ENCODE measurements at regions not wholly inside any gene's neighbourhood (a gene's known extent, or its start where the extent isn't known, plus 50 kb on each side); places are given as distances from the start of the nearest gene placed in this dataset.

GRCh38 chr14:51360592-51360991, 120.5 kb downstream of the TMX1 start (continued):
- TF ChIP-seq, protein P1, sequence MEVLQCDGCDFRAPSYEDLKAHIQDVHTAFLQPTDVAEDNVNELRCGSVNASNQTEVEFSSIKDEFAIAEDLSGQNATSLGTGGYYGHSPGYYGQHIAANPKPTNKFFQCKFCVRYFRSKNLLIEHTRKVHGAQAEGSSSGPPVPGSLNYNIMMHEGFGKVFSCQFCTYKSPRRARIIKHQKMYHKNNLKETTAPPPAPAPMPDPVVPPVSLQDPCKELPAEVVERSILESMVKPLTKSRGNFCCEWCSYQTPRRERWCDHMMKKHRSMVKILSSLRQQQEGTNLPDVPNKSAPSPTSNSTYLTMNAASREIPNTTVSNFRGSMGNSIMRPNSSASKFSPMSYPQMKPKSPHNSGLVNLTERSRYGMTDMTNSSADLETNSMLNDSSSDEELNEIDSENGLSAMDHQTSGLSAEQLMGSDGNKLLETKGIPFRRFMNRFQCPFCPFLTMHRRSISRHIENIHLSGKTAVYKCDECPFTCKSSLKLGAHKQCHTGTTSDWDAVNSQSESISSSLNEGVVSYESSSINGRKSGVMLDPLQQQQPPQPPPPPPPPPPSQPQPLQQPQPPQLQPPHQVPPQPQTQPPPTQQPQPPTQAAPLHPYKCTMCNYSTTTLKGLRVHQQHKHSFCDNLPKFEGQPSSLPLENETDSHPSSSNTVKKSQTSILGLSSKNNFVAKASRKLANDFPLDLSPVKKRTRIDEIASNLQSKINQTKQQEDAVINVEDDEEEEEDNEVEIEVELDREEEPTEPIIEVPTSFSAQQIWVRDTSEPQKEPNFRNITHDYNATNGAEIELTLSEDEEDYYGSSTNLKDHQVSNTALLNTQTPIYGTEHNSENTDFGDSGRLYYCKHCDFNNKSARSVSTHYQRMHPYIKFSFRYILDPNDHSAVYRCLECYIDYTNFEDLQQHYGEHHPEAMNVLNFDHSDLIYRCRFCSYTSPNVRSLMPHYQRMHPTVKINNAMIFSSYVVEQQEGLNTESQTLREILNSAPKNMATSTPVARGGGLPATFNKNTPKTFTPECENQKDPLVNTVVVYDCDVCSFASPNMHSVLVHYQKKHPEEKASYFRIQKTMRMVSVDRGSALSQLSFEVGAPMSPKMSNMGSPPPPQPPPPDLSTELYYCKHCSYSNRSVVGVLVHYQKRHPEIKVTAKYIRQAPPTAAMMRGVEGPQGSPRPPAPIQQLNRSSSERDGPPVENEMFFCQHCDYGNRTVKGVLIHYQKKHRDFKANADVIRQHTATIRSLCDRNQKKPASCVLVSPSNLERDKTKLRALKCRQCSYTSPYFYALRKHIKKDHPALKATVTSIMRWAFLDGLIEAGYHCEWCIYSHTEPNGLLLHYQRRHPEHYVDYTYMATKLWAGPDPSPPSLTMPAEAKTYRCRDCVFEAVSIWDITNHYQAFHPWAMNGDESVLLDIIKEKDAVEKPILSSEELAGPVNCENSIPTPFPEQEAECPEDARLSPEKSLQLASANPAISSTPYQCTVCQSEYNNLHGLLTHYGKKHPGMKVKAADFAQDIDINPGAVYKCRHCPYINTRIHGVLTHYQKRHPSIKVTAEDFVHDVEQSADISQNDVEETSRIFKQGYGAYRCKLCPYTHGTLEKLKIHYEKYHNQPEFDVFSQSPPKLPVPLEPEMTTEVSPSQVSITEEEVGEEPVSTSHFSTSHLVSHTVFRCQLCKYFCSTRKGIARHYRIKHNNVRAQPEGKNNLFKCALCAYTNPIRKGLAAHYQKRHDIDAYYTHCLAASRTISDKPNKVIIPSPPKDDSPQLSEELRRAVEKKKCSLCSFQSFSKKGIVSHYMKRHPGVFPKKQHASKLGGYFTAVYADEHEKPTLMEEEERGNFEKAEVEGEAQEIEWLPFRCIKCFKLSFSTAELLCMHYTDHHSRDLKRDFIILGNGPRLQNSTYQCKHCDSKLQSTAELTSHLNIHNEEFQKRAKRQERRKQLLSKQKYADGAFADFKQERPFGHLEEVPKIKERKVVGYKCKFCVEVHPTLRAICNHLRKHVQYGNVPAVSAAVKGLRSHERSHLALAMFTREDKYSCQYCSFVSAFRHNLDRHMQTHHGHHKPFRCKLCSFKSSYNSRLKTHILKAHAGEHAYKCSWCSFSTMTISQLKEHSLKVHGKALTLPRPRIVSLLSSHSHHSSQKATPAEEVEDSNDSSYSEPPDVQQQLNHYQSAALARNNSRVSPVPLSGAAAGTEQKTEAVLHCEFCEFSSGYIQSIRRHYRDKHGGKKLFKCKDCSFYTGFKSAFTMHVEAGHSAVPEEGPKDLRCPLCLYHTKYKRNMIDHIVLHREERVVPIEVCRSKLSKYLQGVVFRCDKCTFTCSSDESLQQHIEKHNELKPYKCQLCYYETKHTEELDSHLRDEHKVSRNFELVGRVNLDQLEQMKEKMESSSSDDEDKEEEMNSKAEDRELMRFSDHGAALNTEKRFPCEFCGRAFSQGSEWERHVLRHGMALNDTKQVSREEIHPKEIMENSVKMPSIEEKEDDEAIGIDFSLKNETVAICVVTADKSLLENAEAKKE (CRISPR knock-in tag; IDR thresholded peaks at IDR 0.05): no peak
- TF ChIP-seq, protein P2, sequence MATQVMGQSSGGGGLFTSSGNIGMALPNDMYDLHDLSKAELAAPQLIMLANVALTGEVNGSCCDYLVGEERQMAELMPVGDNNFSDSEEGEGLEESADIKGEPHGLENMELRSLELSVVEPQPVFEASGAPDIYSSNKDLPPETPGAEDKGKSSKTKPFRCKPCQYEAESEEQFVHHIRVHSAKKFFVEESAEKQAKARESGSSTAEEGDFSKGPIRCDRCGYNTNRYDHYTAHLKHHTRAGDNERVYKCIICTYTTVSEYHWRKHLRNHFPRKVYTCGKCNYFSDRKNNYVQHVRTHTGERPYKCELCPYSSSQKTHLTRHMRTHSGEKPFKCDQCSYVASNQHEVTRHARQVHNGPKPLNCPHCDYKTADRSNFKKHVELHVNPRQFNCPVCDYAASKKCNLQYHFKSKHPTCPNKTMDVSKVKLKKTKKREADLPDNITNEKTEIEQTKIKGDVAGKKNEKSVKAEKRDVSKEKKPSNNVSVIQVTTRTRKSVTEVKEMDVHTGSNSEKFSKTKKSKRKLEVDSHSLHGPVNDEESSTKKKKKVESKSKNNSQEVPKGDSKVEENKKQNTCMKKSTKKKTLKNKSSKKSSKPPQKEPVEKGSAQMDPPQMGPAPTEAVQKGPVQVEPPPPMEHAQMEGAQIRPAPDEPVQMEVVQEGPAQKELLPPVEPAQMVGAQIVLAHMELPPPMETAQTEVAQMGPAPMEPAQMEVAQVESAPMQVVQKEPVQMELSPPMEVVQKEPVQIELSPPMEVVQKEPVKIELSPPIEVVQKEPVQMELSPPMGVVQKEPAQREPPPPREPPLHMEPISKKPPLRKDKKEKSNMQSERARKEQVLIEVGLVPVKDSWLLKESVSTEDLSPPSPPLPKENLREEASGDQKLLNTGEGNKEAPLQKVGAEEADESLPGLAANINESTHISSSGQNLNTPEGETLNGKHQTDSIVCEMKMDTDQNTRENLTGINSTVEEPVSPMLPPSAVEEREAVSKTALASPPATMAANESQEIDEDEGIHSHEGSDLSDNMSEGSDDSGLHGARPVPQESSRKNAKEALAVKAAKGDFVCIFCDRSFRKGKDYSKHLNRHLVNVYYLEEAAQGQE (IDR thresholded peaks at IDR 0.05; ENCODE audit: unreplicated experiment): no peak
- TF ChIP-seq ZNF331 (CRISPR knock-in tag; IDR thresholded peaks at IDR 0.05; ENCODE audit: low read depth) (no peak), NANOG (IDR thresholded peaks at IDR 0.05; ENCODE audit: borderline replicate concordance) (no peak)

- Mint-ChIP-seq H3K9me3 (no peaks in the 10 kb centered on the region), H3K4me3 (no peak overlapping the region), H3K4me1 (no peaks in the 10 kb centered on the region), H3K27ac (no peak overlapping the region), H3K36me3 (ENCODE audit: low read depth) (no peaks in the 10 kb centered on the region), H3K27me3 (ENCODE audit: insufficient read depth, low read depth, poor library complexity) (no peaks in the 10 kb centered on the region)
- H2AFZ ChIP-seq: no peak overlapping the region
- H3K27ac ChIP-seq (ENCODE audit: low read depth): no peak overlapping the region
- no peak overlapping the region for H3K4me3 ChIP-seq
- peaks cover 10% of the 10 kb centered on the region for H3K4me1 ChIP-seq (ENCODE audit: insufficient read depth)
- no peaks in the 10 kb centered on the region for H4K20me1 ChIP-seq (replicated peaks; ENCODE audit: insufficient read depth)
- DNase-seq (ENCODE audit: low spot score): no peak
- H3K27me3 ChIP-seq (ENCODE audit: insufficient read depth): no peaks in the 10 kb centered on the region
- no peaks in the 10 kb centered on the region for H3K9me2 ChIP-seq (ENCODE audit: insufficient read depth)
- ATAC-seq: no peak
- no peaks in the 10 kb centered on the region for H3F3A ChIP-seq (replicated peaks; ENCODE audit: low read depth)
- H3K4me2 ChIP-seq: no peak overlapping the region
- no peaks in the 10 kb centered on the region for H3K79me2 ChIP-seq (replicated peaks; ENCODE audit: insufficient read depth)
- H3K36me3 ChIP-seq (ENCODE audit: insufficient read depth): no peaks in the 10 kb centered on the region
- TF ChIP-seq, protein P3, sequence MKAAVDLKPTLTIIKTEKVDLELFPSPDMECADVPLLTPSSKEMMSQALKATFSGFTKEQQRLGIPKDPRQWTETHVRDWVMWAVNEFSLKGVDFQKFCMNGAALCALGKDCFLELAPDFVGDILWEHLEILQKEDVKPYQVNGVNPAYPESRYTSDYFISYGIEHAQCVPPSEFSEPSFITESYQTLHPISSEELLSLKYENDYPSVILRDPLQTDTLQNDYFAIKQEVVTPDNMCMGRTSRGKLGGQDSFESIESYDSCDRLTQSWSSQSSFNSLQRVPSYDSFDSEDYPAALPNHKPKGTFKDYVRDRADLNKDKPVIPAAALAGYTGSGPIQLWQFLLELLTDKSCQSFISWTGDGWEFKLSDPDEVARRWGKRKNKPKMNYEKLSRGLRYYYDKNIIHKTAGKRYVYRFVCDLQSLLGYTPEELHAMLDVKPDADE (IDR thresholded peaks at IDR 0.05): no peak
- no peak for TF ChIP-seq POLR2AphosphoS5 (IDR thresholded peaks at IDR 0.05; ENCODE audit: low read depth)
- TF ChIP-seq ZNF114 (CRISPR knock-in tag; IDR thresholded peaks at IDR 0.05): no peak
- TF ChIP-seq, protein P2 (IDR thresholded peaks at IDR 0.05; ENCODE audit: unreplicated experiment): no peak
- no peak for TF ChIP-seq CREB1 (CRISPR knock-in tag; IDR thresholded peaks at IDR 0.05; ENCODE audit: low read depth)
- no peak for TF ChIP-seq EZH2phosphoT487 (IDR thresholded peaks at IDR 0.05; ENCODE audit: unreplicated experiment)
- TF ChIP-seq JUNB (IDR thresholded peaks at IDR 0.05; ENCODE audit: unreplicated experiment): no peak
- TF ChIP-seq STAT1 (IDR thresholded peaks at IDR 0.05; ENCODE audit: unreplicated experiment): no peak
These were observed 125.4 kb downstream of the TMX1 start for GRCh38 chr14:51365241-51365965.
